Glutamatergic neuron (in vitro differentiated cells): ENCODE measurements at regions not wholly inside any gene's neighbourhood (a gene's known extent, or its start where the extent isn't known, plus 50 kb on each side); places are given as distances from the start of the nearest gene placed in this dataset.

ENCODE experiments used
- DNase-seq: peaks from one replicate; pipeline ENCODE4 v3.0.0; 2022
- H3K27ac Mint-ChIP-seq: one replicate; pipeline ENCODE4 v1.8.0; 2020; ENCODE audit warnings: mild to moderate bottlenecking, mixed read lengths, inconsistent platforms; ENCODE audit not compliant: unreplicated experiment
- H3K27me3 Mint-ChIP-seq: one replicate; pipeline ENCODE4 v1.8.0; 2020; ENCODE audit warnings: mild to moderate bottlenecking, moderate library complexity, mixed read lengths, inconsistent platforms; ENCODE audit not compliant: unreplicated experiment
- H3K36me3 Mint-ChIP-seq: one replicate; pipeline ENCODE4 v1.8.0; 2020; ENCODE audit warnings: mild to moderate bottlenecking, mixed read lengths, inconsistent platforms; ENCODE audit not compliant: unreplicated experiment
- H3K4me1 Mint-ChIP-seq: one replicate; pipeline ENCODE4 v1.8.0; 2020; ENCODE audit warnings: mild to moderate bottlenecking, low read depth, mixed read lengths, inconsistent platforms; ENCODE audit not compliant: unreplicated experiment
- H3K4me3 Mint-ChIP-seq: one replicate; pipeline ENCODE4 v1.8.0; 2020; ENCODE audit warnings: mild to moderate bottlenecking, mixed read lengths, inconsistent platforms; ENCODE audit not compliant: unreplicated experiment
- H3K9me3 Mint-ChIP-seq: one replicate; pipeline ENCODE4 v1.8.0; 2020; ENCODE audit warnings: mild to moderate bottlenecking, moderate library complexity, mixed read lengths, inconsistent platforms; ENCODE audit not compliant: unreplicated experiment
- CTCF ChIP-seq: fragments of 200-600 bp; sonication (generic); IDR thresholded peaks from one replicate; pipeline ENCODE4 v1.5.0; 2021; ENCODE audit not compliant: partially characterized antibody, unreplicated experiment

- Mint-ChIP-seq H3K36me3 (no peaks in the 10 kb centered on the region), H3K27ac (no peak overlapping the region), H3K9me3 (no peaks in the 10 kb centered on the region), H3K4me3 (no peak overlapping the region), H3K27me3 (no peaks in the 10 kb centered on the region), H3K4me1 (no peaks in the 10 kb centered on the region)
- no peak for TF ChIP-seq CTCF
- DNase-seq: no peak
Measured at GRCh38 chr15:54829821-54830220, 366.9 kb downstream of the RSL24D1 start.

GRCh38 chr15:54820811-54821210 lies 375.9 kb downstream of the RSL24D1 start:
- no peaks in the 10 kb centered on the region for H3K27me3 Mint-ChIP-seq
- no peaks in the 10 kb centered on the region for H3K36me3 Mint-ChIP-seq
- H3K27ac Mint-ChIP-seq: no peak overlapping the region
- H3K9me3 Mint-ChIP-seq: no peaks in the 10 kb centered on the region
- TF ChIP-seq CTCF: no peak
- no peak for DNase-seq
- no peak overlapping the region for H3K4me3 Mint-ChIP-seq
- H3K4me1 Mint-ChIP-seq: no peaks in the 10 kb centered on the region

GRCh38 chr15:54820098-54820497 lies 376.6 kb downstream of the RSL24D1 start:
- no peaks in the 10 kb centered on the region for H3K36me3 Mint-ChIP-seq
- no peaks in the 10 kb centered on the region for H3K4me1 Mint-ChIP-seq
- no peak overlapping the region for H3K4me3 Mint-ChIP-seq
- no peak for TF ChIP-seq CTCF
- no peak overlapping the region for H3K27ac Mint-ChIP-seq
- no peaks in the 10 kb centered on the region for H3K27me3 Mint-ChIP-seq
- DNase-seq: no peak
- H3K9me3 Mint-ChIP-seq: no peaks in the 10 kb centered on the region

GRCh38 chr15:54816401-54816800 lies 380.3 kb downstream of the RSL24D1 start:
- Mint-ChIP-seq H3K36me3 (no peaks in the 10 kb centered on the region), H3K9me3 (no peaks in the 10 kb centered on the region), H3K4me1 (no peaks in the 10 kb centered on the region), H3K27me3 (peaks cover 2% of the 10 kb centered on the region), H3K27ac (no peak overlapping the region), H3K4me3 (no peak overlapping the region)
- no peak for DNase-seq
- no peak for TF ChIP-seq CTCF

GRCh38 chr15:54815556-54815955 lies 381.2 kb downstream of the RSL24D1 start:
- no peak overlapping the region for H3K27ac Mint-ChIP-seq
- peaks cover 2% of the 10 kb centered on the region for H3K27me3 Mint-ChIP-seq
- no peaks in the 10 kb centered on the region for H3K9me3 Mint-ChIP-seq
- H3K36me3 Mint-ChIP-seq: no peaks in the 10 kb centered on the region
- no peak overlapping the region for H3K4me3 Mint-ChIP-seq
- no peak for TF ChIP-seq CTCF
- no peak for DNase-seq
- H3K4me1 Mint-ChIP-seq: no peaks in the 10 kb centered on the region
